OCI-LY7 (cell line): ENCODE measurements at regions not wholly inside any gene's neighbourhood (a gene's known extent, or its start where the extent isn't known, plus 50 kb on each side); places are given as distances from the start of the nearest gene placed in this dataset.

Experiments used
- EZH2phosphoT487 ChIP-seq: fragments of 200-600 bp; sonication (generic); IDR thresholded peaks from 2 replicates; pipeline ENCODE4 v1.6.1; 2018; ENCODE audit warnings: low read depth, borderline replicate concordance, mild to moderate bottlenecking, mixed run types, antibody characterized with exemption, low read length, moderate library complexity, mixed read lengths
- TF ChIP-seq, protein P1 (sequence below): fragments of 200-600 bp; sonication (generic); conservative IDR thresholded peaks from 2 replicates; pipeline ENCODE4 v1.5.1; 2014; ENCODE audit warnings: mild to moderate bottlenecking, antibody characterized with exemption, low read length, moderate library complexity, mixed read lengths

- TF ChIP-seq, protein P1, sequence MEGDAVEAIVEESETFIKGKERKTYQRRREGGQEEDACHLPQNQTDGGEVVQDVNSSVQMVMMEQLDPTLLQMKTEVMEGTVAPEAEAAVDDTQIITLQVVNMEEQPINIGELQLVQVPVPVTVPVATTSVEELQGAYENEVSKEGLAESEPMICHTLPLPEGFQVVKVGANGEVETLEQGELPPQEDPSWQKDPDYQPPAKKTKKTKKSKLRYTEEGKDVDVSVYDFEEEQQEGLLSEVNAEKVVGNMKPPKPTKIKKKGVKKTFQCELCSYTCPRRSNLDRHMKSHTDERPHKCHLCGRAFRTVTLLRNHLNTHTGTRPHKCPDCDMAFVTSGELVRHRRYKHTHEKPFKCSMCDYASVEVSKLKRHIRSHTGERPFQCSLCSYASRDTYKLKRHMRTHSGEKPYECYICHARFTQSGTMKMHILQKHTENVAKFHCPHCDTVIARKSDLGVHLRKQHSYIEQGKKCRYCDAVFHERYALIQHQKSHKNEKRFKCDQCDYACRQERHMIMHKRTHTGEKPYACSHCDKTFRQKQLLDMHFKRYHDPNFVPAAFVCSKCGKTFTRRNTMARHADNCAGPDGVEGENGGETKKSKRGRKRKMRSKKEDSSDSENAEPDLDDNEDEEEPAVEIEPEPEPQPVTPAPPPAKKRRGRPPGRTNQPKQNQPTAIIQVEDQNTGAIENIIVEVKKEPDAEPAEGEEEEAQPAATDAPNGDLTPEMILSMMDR: no peak
- TF ChIP-seq EZH2phosphoT487: no peak
Measured at GRCh38 chr1:228900886-228901392, 165.7 kb downstream of the RHOU start.
